PC-3 (cell line): ENCODE measurements at regions not wholly inside any gene's neighbourhood (a gene's known extent, or its start where the extent isn't known, plus 50 kb on each side); places are given as distances from the start of the nearest gene placed in this dataset.

Source experiments
- ATAC-seq: fragments of 200-7000 bp; cut with Tn5 transposase; 2 replicates; pipeline ENCODE4 v1.9.1; 2020; ENCODE audit warnings: mild to moderate bottlenecking, moderate library complexity
- BruUV-seq: library from RNA; stranded (reverse); fragments of 400-500 nt; replicated peaks from 2 replicates; lab custom pipeline; 2021; lab: Mats Ljungman, UMichigan
- CTCF ChIA-PET: fragments of 300-600 bp; sonication (Branson Sonifier 250); formaldehyde crosslinking; loops from one replicate; lab custom pipeline; 2022; ENCODE audit warnings: antibody characterized with exemption; lab: Charles Lee
- POLR2A ChIA-PET: fragments of 300-600 bp; sonication (Branson Sonifier 250); formaldehyde crosslinking; loops from one replicate; lab custom pipeline; 2022; ENCODE audit warnings: antibody characterized with exemption; ENCODE audit not compliant: unreplicated experiment; lab: Charles Lee
- DNase-seq: peaks from one replicate; pipeline ENCODE4 v3.0.0-alpha.2; 2015
- H2AFZ ChIP-seq: fragments of 300-600 bp; sonication (generic); 2 replicates; pipeline ENCODE4 v1.6.0; 2016; ENCODE audit warnings: antibody characterized with exemption, low read length
- H3F3A ChIP-seq: fragments of 300-600 bp; sonication (generic); one replicate; pipeline ENCODE4 v1.6.0; 2017; ENCODE audit warnings: antibody characterized with exemption, low read length, control low read depth, mild to moderate bottlenecking; ENCODE audit not compliant: unreplicated experiment
- H3K27ac ChIP-seq: fragments of 300-600 bp; sonication (generic); 2 replicates; pipeline ENCODE4 v1.5.1; 2016; ENCODE audit warnings: mild to moderate bottlenecking, low read length
- H3K27me3 ChIP-seq: fragments of 300-600 bp; sonication (generic); 2 replicates; pipeline ENCODE4 v1.6.1; 2016; ENCODE audit warnings: low read length, mixed read lengths
- H3K36me3 ChIP-seq: fragments of 300-600 bp; sonication (generic); 2 replicates; pipeline ENCODE4 v1.6.1; 2016; ENCODE audit warnings: low read depth, mixed run types, low read length, mixed read lengths
- H3K4me1 ChIP-seq: fragments of 300-600 bp; sonication (generic); 2 replicates; pipeline ENCODE4 v1.5.1; 2016; ENCODE audit warnings: low read length; ENCODE audit not compliant: insufficient read depth
- H3K4me2 ChIP-seq: fragments of 300-600 bp; sonication (generic); 2 replicates; pipeline ENCODE4 v1.6.0; 2016; ENCODE audit warnings: low read length
- H3K4me3 ChIP-seq: fragments of 300-600 bp; sonication (generic); 2 replicates; pipeline ENCODE4 v1.5.1; 2016; ENCODE audit warnings: mild to moderate bottlenecking, low read length, mixed read lengths
- H3K79me2 ChIP-seq: fragments of 300-600 bp; sonication (generic); 2 replicates; pipeline ENCODE4 v1.6.1; 2017; ENCODE audit warnings: low read length, mixed read lengths
- H3K9ac ChIP-seq: fragments of 300-600 bp; sonication (generic); 2 replicates; pipeline ENCODE4 v1.6.0; 2016; ENCODE audit warnings: mild to moderate bottlenecking, low read length
- H3K9me2 ChIP-seq: fragments of 300-600 bp; sonication (generic); replicated peaks from 2 replicates; pipeline ENCODE4 v1.6.1; 2016; ENCODE audit warnings: mixed run types, low read length, mixed read lengths
- H3K9me3 ChIP-seq: fragments of 300-600 bp; sonication (generic); 2 replicates; pipeline ENCODE4 v1.6.1; 2016; ENCODE audit warnings: low read length, mixed read lengths
- H4K20me1 ChIP-seq: fragments of 300-600 bp; sonication (generic); 2 replicates; pipeline ENCODE4 v1.6.1; 2016; ENCODE audit warnings: low read length, mixed read lengths
- CTCF ChIP-seq: fragments of 300-600 bp; sonication (generic); conservative IDR thresholded peaks from 2 replicates; pipeline ENCODE4 v1.5.1; 2017; ENCODE audit warnings: antibody characterized with exemption, low read depth, mild to moderate bottlenecking, low read length
- EZH2 ChIP-seq: fragments of 300-600 bp; sonication (generic); IDR thresholded peaks from one replicate; pipeline ENCODE4 v1.6.1; 2017; ENCODE audit warnings: antibody characterized with exemption, mild to moderate bottlenecking, low read length; ENCODE audit not compliant: unreplicated experiment
- EZH2phosphoT487 ChIP-seq: fragments of 300-600 bp; sonication (generic); IDR thresholded peaks from 2 replicates; pipeline ENCODE4 v1.6.1; 2018; ENCODE audit warnings: mild to moderate bottlenecking, antibody characterized with exemption, low read length, borderline replicate concordance
- intact Hi-C: fragments of 100-400 bp; cut with micrococcal nuclease; formaldehyde crosslinking; loops from 2 replicates; pipeline ENCODE4 v1.9.0; 2023

GRCh38 chr5:51273021-51273420, 110.2 kb upstream of the ISL1 start:
- Histone ChIP-seq H3K27ac (no peak overlapping the region), H3K9me3 (no peaks in the 10 kb centered on the region), H3K36me3 (no peaks in the 10 kb centered on the region), H3K79me2 (no peaks in the 10 kb centered on the region), H3K4me2 (no peak overlapping the region), H3K4me3 (no peak overlapping the region), H3K4me1 (no peaks in the 10 kb centered on the region), H2AFZ (no peak overlapping the region), H4K20me1 (no peaks in the 10 kb centered on the region), H3F3A (no peaks in the 10 kb centered on the region), H3K9me2 (no peaks in the 10 kb centered on the region), H3K9ac (no peak overlapping the region), H3K27me3 (no peaks in the 10 kb centered on the region)
- CTCF ChIA-PET = no interaction called here
- intact Hi-C loops = no loop called here
- DNase-seq (no peak), ATAC-seq (no peak)
- POLR2A ChIA-PET = no interaction called here
- TF ChIP-seq EZH2 (no peak), CTCF (no peak)
- BruUV-seq = no TSS peak

GRCh38 chr5:51273871-51274270, 109.4 kb upstream of the ISL1 start:
- H3F3A ChIP-seq = no peaks in the 10 kb centered on the region
- TF ChIP-seq EZH2 (no peak), EZH2phosphoT487 (no peak), CTCF (no peak)
- DNase-seq (no peak), ATAC-seq (no peak)
- ChIA-PET POLR2A (no interaction called here), CTCF (no interaction called here)
- H4K20me1 ChIP-seq = no peaks in the 10 kb centered on the region
- no peak overlapping the region for H3K27ac ChIP-seq
- H3K4me2 ChIP-seq = no peak overlapping the region
- no peaks in the 10 kb centered on the region for H3K4me1 ChIP-seq
- no peak overlapping the region for H3K9ac ChIP-seq
- no peak overlapping the region for H2AFZ ChIP-seq
- intact Hi-C loops = no loop called here
- H3K79me2 ChIP-seq = no peaks in the 10 kb centered on the region
- no peaks in the 10 kb centered on the region for H3K27me3 ChIP-seq
- no TSS peak for BruUV-seq
- no peaks in the 10 kb centered on the region for H3K36me3 ChIP-seq
- no peaks in the 10 kb centered on the region for H3K9me3 ChIP-seq
- H3K9me2 ChIP-seq = no peaks in the 10 kb centered on the region
- H3K4me3 ChIP-seq = no peak overlapping the region

- ATAC-seq = no peak
- no peak for DNase-seq
Measured at GRCh38 chr5:51275428-51275827, 107.8 kb upstream of the ISL1 start.

More at GRCh38 chr5:51275428-51275827, 107.8 kb upstream of the ISL1 start:
- intact Hi-C loops = no loop called here
- H3K27ac ChIP-seq = no peak overlapping the region
- H3K4me1 ChIP-seq = no peaks in the 10 kb centered on the region
- H4K20me1 ChIP-seq = no peaks in the 10 kb centered on the region
- no peak for TF ChIP-seq CTCF
- no peak for TF ChIP-seq EZH2
- no peak for TF ChIP-seq EZH2phosphoT487
- ChIA-PET POLR2A (no interaction called here), CTCF (no interaction called here)
- H3K36me3 ChIP-seq = no peaks in the 10 kb centered on the region
- H3K9ac ChIP-seq = no peak overlapping the region
- H3K4me2 ChIP-seq = no peak overlapping the region
- no TSS peak for BruUV-seq
- no peak overlapping the region for H2AFZ ChIP-seq
- H3K79me2 ChIP-seq = no peaks in the 10 kb centered on the region
- H3F3A ChIP-seq = no peaks in the 10 kb centered on the region
- no peak overlapping the region for H3K4me3 ChIP-seq
- no peaks in the 10 kb centered on the region for H3K27me3 ChIP-seq
- no peaks in the 10 kb centered on the region for H3K9me2 ChIP-seq
- H3K9me3 ChIP-seq = no peaks in the 10 kb centered on the region
